Spinal cord (tissue), 9 donors: ENCODE measurements at regions not wholly inside any gene's neighbourhood (a gene's known extent, or its start where the extent isn't known, plus 50 kb on each side); places are given as distances from the start of the nearest gene placed in this dataset.
A peak's percentile ranks its signal among the peaks of the same experiment; 100 is the strongest.

Experiments used
- DNase-seq, 6 donors: peaks; one replicate each; pipeline versions ENCODE4 v3.0.0 to v3.0.0-alpha.2; 2013 to 2015; ENCODE audit warnings: low spot score in 6 of 6, low read depth in 4 of 6
- H3K27ac ChIP-seq: one replicate; pipeline ENCODE4 v1.5.1; 2013; ENCODE audit warnings: low read depth, low read length, control low read depth
- H3K27me3 ChIP-seq: one replicate; pipeline ENCODE4 v1.6.1; 2013; ENCODE audit warnings: low read length; ENCODE audit not compliant: control insufficient read depth, insufficient read depth
- H3K36me3 ChIP-seq: one replicate; pipeline ENCODE4 v1.6.1; 2013; ENCODE audit warnings: low read length; ENCODE audit not compliant: control insufficient read depth, insufficient read depth
- H3K4me1 ChIP-seq: one replicate; pipeline ENCODE4 v1.6.1; 2013; ENCODE audit warnings: low read length; ENCODE audit not compliant: control insufficient read depth, insufficient read depth
- H3K4me3 ChIP-seq: one replicate; pipeline ENCODE4 v1.5.1; 2013; ENCODE audit warnings: low read depth, low read length, control low read depth
- H3K9me3 ChIP-seq: one replicate; pipeline ENCODE4 v1.6.1; 2013; ENCODE audit warnings: low read length; ENCODE audit not compliant: control insufficient read depth, insufficient read depth
- WGBS: methylation state at CpG from one replicate; pipeline ENCODE4 v1.1.5; 2013; ENCODE audit warnings: missing lambda C conversion rate; ENCODE audit not compliant: insufficient coverage; 5-methylcytosine and 5-hydroxymethylcytosine counted together
- donor health status: healthy.

DNA sequence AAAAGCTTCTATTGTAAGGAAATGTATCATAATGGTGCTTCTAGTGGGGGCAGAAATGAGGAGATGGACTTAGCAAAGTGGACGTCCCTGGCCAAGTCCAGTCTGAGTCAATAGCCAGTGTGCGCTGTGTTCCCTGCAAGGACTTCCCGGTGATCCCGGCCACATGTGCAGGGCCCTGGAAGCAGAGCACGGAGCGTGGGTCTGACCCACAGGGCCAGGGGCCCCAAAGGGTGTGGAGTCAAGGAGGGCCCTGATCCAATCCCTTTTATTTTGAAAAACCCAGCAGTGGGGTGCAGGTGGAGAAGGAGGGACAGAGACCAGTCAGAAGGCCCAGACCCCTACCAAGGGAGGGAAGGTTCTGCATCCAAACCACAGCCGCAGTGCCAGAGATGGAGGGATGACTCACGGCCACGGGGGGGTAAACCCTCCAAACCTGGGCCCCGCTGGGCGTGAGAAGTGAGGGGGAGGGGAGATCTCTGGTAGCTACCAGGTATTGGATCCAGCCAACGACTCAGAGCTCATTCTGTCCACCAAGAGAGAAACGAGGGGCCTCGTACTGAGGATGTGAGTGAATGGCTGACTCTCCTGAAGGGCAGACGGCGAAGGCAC, 57.2 kb upstream of the VIPR2 start:
- WGBS = 93% methylated on average over 10 of the region's 16 CpGs
- peaks cover 7% of the 10 kb centered on the region for H3K4me1 ChIP-seq
- no peak overlapping the region for H3K27ac ChIP-seq
- no peaks in the 10 kb centered on the region for H3K27me3 ChIP-seq
- no peaks in the 10 kb centered on the region for H3K36me3 ChIP-seq
- H3K4me3 ChIP-seq = no peak overlapping the region
- DNase-seq = no peak
- H3K9me3 ChIP-seq = no peaks in the 10 kb centered on the region

DNA sequence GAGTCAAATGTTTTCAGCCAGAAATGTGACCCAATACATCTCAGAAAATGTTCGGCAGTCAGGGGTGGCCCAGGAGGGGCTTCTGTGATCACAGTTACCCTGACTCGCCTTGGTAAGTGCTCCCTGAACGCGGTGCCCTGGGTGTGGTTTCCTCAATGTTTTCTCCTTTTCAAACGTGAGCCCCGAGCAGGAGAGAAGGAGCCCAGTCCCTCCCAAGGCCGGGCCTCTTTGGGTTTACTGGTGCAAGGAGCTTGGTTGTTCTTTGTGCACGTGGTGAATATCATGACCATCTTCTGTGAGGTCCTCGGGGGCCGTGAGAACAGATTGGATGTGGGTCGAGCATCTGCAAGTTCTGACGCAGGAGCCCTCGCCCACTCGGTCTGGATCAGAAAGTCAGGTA, 55.8 kb upstream of the VIPR2 start:
- no peak overlapping the region for H3K27ac ChIP-seq
- 86% methylated on average over 11 of the region's 14 CpGs for WGBS
- DNase-seq = no peak

DNA sequence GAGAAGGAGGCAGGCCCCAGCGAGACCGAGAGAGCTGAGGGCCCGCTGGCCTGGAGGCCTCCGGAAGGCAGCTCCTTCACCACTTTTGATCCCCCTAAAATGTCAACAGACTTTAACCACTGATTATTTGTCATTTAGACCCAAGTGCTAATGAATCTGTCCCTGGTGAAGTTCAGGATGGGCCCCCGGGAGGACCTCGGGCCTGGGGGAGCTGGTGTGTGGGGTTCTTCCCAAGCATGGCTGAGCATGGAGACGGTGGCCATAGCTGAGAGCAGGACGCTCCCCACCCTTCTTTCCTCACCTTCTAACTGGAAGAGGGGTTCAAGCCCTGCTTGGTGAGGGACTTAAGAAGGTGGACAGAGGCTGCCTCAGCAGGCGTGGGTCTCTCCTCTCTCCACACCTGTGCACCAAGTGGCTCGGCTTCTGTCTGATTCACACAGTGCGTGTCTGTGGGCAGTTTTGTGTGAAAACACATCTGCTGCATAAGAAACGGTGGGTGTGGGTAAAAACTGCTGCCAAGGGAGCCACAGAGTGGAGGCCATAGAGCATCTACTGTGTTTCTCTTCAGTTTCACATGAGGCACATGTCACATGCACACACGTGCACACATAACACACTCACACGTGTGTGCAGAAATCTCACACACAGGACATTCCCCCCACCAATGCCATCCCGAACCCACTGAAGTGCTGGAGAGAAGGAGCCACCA, 53.5 kb upstream of the VIPR2 start:
- Histone ChIP-seq H3K36me3 (no peaks in the 10 kb centered on the region), H3K4me3 (no peak overlapping the region), H3K4me1 (peaks cover 9% of the 10 kb centered on the region), H3K9me3 (no peaks in the 10 kb centered on the region), H3K27ac (no peak overlapping the region), H3K27me3 (no peaks in the 10 kb centered on the region)
- WGBS = 92% methylated on average over 12 of the region's 15 CpGs
- no peak for DNase-seq

More for the DNA sequence above, 55.8 kb upstream of the VIPR2 start:
- H3K36me3 ChIP-seq = no peaks in the 10 kb centered on the region
- H3K4me1 ChIP-seq = peaks cover 9% of the 10 kb centered on the region
- no peaks in the 10 kb centered on the region for H3K27me3 ChIP-seq
- H3K9me3 ChIP-seq = no peaks in the 10 kb centered on the region
- no peak overlapping the region for H3K4me3 ChIP-seq

DNA sequence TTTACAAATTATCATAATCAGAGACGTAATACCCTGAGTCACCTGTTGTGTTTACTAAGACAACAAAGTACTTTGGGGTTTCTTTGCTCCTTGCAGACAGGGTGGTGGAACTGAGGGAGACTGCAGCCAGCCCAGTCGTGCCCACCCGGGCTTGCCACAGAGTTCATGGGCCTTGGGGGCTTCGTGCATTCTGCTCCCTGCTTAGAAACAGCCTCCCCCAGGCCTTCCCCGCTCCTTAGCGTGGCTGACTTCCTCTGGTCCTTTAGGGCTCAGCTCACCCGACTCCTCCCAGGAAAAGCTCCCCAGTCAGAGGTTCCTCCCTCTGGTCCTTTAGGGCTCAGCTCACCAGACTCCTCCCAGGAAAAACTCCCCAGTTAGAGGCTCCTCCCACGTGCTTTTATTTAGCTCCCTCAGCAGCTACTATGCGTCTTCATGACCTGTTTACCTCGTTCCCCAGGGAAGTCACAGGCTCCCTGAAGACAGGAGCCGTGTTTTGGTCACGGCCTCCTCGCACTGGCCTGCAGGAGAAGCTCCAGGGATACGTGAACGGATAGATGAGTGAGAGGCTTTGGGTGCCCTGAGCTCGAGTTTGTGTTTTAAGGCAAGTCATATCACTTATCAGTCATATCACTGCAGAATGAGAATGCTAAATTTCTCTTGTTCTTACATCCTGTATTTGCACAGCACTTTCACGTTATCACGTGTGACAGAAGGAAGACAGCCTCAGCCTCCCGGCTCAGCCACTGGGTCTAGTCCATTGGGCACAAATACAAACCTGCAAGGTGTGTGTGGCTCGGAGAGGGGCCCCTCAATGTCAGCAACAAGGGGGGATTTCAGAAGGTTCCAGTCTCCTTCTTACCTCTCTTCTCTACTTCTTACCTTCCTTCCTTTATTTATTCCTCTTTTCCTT, 52.7 kb upstream of the VIPR2 start:
- Histone ChIP-seq H3K27me3 (no peaks in the 10 kb centered on the region), H3K9me3 (no peaks in the 10 kb centered on the region), H3K4me3 (no peak overlapping the region), H3K36me3 (no peaks in the 10 kb centered on the region), H3K27ac (no peak overlapping the region), H3K4me1 (peaks cover 9% of the 10 kb centered on the region)
- WGBS = 61% methylated on average over 16 of the region's 20 CpGs
- no peak for DNase-seq

DNA sequence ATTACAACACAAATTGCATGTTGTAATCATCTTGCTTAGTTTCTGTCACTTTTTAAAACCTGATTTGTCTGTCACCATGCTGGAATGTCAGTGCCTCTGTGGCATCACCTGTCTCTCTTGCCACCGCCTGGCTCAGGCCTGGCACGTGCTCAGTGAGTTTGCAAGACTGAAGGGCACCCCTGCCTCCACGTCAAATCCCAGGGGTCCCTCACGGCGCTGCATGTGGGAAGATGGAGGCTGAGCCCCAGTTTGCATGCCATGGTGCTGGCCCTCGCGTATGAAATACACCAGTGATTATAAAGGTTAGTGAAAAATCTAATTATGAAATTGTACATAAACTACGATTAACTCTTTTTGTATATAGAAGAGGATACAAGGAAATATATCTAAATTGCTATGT, 51.9 kb upstream of the VIPR2 start:
- H3K4me3 ChIP-seq = no peak overlapping the region
- DNase-seq = no peak
- H3K27me3 ChIP-seq = no peaks in the 10 kb centered on the region
- peaks cover 9% of the 10 kb centered on the region for H3K4me1 ChIP-seq
- no peaks in the 10 kb centered on the region for H3K9me3 ChIP-seq
- 45% methylated on average over 2 of the region's 8 CpGs for WGBS
- no peaks in the 10 kb centered on the region for H3K36me3 ChIP-seq
- H3K27ac ChIP-seq = no peak overlapping the region

DNA sequence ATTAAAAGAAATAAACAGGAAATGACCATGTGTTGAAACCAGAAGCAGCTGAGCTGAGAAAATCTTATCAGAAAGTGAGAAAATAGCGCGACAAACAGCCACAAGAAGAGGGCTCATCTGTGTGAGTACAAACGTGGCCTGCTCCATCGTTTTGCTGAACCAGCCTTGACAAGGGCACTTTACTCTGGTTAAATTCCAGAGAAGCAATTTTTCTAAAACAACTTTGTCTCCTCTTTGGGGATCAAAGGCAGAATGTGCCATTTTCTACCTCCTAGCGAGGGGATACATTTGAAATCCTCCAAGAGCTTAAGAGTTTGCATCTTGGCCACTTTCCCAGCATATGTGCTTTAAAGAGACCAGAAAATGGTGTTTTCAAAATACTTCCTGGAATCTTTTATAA, 51.3 kb upstream of the VIPR2 start:
- H3K27me3 ChIP-seq = no peaks in the 10 kb centered on the region
- no peaks in the 10 kb centered on the region for H3K36me3 ChIP-seq
- 51% methylated on average over 4 of the region's 5 CpGs for WGBS
- no peaks in the 10 kb centered on the region for H3K9me3 ChIP-seq
- peak in 2 of 6 donors; percentile 7 to 56 for DNase-seq
- no peak overlapping the region for H3K27ac ChIP-seq
- H3K4me3 ChIP-seq = no peak overlapping the region
- H3K4me1 ChIP-seq = peaks cover 9% of the 10 kb centered on the region
